GM19395 (cell line): ENCODE measurements at regions not wholly inside any gene's neighbourhood (a gene's known extent, or its start where the extent isn't known, plus 50 kb on each side); places are given as distances from the start of the nearest gene placed in this dataset.

Source experiments
- ATAC-seq: cut with Tn5 transposase; IDR thresholded peaks from one replicate; pipeline ENCODE4 v1.9.1; 2021; ENCODE audit warnings: mild to moderate bottlenecking, moderate library complexity; ENCODE audit not compliant: unreplicated experiment

DNA sequence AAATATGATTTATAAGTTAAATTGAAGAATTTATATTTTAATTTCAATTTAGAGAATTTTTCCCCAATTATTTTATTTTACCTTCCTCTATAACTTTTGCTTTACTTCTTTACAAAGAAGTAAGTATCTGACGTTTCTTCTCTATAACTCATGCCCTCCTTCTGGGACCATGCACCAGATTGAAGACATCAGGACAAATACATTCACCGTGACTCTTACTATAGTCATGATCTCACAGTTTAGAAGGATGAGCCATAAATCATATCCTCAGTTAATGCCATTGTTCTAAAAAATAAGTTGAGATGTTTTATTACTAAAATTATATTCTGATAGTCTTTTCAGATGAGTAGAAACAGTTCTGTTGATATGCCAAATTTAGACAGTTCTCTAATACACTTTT, 279.3 kb downstream of the TMX3 start:
- no peak for ATAC-seq

DNA sequence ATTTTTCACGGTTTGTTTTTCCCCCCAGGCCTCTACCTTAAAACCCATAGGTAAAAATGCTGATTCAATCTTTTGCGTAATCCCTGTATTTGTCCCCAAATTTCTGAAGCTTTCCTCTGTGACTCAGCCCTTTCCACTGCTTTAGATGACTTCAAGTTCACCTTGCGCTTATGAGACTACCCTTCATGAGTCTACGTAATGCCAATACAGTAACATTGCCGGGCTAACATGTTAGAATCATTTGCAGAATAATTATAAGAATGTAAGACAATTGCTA, 283.0 kb downstream of the TMX3 start:
- no peak for ATAC-seq

DNA sequence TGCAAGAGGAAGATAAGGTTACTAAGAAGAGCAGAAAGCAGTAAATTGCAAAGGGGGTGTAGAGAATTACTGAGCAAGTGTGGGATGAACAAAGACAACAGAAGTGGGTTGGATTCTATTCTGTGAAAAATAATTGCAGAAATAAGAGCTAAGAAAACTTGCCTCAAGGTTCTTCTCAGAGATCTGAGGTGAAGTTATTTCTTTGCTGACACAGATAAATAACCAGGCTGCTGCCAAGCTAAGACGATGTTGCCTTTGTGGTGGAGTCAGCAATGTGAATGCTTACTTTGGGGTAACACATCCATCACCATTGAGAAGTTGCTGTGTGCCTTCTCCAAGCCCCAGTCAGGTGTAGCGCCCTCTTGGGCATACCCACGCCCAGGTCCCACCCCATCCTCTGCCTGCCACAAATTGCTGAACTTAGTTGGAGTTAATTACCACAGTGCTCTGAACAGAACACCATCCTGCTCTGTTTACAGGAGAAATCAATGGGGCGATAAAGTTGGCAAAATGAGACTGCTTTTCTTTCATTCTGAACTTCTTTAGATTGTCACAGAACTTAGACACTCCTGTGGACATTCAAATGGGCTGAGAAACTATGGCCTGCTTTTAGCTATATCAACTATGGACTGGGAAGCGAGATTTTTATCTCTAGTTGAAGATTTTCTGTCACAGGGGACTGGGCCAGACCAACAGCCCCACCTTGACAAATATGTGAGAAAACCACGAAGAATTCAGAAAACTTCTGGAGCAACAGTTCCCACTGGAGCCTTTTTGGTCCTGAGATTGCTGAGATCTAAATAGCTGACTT, 283.6 kb downstream of the TMX3 start:
- no peak for ATAC-seq

DNA sequence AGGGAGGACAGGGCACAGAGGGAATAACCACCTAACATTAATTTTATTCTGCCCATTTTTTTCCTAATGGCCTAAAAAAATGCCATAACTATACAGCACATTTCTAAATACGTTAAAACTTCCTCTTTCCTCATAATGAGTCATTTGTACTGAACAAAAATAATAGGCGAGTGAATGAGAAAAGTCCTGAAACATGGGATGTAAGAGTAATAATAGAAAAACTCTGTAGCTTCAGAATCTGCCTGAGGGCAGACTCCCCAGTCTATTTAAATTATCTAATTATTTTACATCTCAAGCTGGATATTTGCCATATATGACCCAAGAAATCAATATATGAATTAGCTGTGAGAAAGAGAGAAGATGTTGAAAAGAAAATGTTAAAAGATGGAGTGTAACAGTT, 285.1 kb downstream of the TMX3 start:
- no peak for ATAC-seq

DNA sequence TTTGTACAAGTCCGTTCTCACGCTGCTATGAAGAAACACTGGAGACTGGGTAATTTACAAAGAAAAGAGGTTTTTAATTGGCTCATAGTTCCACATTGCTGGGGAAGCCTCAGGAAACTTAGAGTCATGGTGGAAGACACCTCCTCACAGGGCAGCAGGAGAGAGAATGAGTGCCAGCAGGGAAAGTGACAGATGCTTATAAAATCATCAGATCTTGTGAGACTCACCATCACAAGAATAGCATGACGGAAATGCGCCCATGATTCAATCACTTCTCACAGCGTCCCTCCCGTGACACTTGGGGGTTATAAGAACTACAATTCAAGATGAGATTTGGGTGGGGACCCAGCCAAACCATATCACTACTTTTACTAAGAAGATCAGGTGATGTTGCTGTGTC, 285.8 kb downstream of the TMX3 start:
- no peak for ATAC-seq

DNA sequence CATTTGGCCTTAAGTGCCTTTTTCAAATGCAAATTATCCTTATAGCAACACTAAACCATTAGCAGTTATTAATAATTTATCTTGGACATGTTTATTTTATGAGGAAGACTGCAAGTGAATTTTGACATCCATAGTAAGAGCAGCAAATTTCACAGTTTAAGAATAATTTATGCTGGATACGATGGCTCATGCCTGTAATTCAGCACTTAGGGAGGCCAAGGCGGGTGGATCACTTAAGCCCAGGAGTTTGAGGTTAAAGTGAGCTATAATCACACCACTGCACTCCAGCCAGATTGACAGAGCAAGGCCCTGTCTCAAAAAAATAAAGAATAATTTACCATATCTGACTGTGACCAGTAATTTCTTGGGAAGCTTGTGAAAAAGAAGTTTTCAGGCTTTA, 286.2 kb downstream of the TMX3 start:
- ATAC-seq, result no peak

DNA sequence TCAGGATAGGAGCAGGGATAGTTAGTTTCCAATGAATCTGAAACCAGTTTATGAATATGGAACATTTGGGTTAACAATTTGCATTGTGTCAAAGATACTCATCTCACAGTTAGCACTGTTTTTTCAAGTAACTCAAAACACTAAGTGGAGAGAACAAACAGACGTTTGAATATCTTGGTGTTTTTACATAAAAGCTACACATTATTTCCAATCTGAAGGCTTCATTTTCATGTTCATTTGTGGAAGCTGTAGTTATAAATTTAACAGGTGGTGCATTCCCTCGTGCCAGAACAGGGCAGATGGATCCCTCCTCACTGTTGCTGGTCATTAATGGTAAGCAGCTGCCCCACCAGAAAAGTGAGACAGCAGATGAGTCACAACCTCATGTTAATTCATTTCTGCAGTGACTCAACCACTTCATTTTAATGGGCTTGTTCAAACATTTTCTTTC, 286.9 kb downstream of the TMX3 start:
- ATAC-seq, result no peak

DNA sequence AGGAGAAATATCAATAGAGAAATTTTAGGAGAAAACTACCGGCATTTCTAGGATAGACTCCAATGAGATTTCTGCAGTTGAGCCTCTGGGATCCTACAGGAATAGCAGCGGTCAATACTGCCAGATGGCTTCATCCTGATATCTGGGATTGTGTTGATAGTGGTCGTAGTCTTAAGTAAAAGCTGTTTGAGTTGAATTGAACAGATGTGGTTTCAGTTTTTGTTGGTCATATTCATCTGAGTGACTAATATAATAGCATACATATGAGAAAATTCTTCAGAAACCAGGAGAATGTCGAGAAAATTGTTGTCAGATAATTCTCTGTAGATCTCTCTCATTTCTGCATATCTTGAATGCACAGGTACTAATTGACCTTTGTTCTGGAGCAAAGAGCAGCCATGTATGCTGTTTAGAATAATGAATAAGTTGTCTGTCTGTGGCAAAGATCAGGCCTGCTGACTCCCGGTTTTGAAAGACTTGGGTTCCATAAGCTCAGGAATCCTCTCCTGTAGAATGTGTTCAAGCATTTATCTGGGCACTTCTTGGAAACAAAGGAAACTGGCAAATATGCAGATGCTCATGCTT, 288.1 kb downstream of the TMX3 start:
- ATAC-seq, result no peak

DNA sequence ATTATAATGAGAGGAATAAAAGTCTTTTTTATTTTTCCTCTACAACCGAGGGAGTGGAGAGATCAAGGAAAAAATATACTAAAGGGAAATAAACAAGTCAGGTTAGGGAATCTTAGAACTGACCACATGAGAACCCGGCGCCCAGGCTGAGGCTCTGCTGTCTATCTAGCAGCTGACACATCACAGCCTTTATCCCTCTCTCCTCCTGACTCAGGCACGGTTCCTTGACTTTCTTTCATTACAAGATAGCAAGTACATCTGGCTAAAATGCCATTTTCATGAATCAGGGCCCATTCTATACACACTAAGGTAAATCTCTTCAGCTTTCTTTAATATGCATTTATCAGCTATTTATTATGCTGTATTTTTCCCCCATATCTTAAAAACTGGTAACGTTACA, 296.0 kb downstream of the TMX3 start:
- no peak for ATAC-seq

DNA sequence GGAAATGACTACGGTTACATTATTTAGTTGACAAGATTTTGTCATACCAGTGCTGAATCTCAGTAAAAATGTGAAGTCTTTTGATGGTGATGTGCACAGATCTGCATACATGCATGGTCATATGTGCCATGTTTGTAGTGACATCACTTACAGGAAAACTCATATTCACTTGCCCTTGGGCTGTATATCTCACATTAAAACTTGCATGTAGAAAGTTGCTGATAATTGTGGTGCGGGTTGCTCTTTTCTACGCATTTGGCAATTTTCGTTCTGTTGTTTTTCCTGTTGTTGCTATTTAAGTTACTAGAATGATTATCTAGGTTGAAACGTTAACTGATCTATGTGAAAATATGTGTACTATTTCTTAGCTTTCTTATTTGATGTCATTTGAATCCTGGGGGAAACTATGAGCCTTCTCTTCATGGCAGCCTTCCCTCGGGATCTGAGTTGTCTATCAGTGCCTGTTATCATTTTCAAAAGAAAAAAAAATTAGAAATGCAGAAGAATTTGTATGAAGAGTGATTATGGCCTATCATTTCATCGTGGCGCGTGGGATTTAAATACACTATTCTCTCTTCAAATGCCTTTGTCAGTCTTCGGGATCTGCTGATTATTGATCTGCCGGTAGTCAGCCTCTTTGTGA, 296.6 kb downstream of the TMX3 start:
- ATAC-seq, result no peak

DNA sequence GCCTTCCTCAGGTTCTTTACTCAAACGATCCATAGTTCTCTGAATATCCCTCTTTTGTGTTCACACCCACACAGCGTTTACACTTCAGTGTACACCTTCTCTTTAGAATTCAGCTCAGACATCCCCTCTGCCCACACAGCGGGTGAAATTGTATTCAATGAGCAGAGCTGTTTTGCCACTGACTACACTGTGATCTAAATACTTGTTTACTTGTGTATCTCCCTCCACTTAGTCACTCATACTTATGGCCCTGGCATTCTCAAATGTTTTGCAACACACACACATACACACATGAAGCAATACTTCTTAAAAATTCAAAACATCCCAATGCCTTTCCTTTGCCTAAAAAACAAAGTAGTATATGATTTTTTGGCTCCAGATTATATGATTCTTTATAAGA, 297.1 kb downstream of the TMX3 start:
- no peak for ATAC-seq

DNA sequence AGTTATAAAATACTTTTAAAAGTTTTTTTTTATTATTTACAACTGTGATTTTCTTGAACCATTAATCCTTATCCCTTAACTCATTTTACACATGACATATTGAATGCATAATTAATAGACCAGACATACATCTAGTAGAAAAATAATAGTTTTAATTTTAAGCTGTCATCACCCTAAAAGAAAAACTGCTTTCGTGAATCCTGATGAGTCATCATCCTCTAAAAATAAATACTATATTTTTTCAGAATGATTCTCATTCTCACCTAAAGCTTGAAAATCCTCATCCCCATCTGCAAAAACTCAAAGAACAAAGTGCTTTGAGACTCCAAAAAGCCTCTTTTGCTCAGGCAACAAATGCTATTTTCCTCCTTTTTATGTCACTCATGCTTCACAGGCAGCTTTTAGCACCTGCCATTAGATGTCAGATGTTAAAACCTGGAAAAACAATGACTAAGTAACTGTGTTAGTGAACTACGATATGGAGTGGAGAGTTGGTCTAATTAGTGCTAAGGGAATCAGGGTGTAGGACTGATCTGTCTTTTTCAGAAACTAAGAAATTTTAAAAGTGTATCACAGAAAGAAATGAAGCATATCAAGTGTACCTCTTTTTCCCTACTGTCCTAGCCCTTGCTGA, 297.6 kb downstream of the TMX3 start:
- no peak for ATAC-seq

DNA sequence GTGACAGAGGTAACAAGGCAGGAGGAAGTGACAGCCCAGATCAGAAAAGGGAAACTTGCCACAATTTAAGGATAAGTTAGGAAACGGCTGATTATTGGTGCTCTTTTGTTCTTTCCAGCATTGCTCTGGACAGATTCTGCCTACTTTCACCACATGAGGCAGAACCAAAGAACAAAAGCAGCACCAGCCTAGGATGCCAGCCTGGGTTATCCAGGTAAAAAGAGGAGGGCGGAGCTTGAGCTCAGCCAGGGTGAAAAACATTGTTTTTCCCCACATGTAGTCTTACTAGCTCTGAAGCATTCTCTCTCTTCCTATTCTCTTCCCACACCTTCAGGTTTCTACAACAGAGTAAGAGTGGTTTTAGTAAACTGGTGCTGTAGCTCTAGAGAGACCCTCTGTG, 300.5 kb downstream of the TMX3 start:
- ATAC-seq, result no peak

DNA sequence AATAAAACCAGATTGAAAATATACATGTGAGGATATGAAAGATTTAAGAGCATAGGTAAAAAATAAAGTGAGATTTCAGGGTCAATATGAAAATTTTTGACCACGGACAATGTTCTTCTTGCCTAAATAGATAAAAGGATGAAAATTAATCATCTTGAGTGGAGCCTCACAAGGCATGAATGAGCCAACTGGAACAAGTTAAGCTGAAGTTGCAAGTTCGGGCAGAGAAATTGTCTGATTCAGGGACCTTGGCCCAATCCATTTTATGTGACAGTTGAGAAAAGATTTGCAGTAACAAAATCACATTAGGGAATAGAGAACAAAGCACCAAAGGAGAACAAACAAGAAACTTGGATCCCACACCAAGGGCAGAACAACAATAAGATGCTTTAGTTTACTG, 305.3 kb downstream of the TMX3 start:
- ATAC-seq, result no peak

DNA sequence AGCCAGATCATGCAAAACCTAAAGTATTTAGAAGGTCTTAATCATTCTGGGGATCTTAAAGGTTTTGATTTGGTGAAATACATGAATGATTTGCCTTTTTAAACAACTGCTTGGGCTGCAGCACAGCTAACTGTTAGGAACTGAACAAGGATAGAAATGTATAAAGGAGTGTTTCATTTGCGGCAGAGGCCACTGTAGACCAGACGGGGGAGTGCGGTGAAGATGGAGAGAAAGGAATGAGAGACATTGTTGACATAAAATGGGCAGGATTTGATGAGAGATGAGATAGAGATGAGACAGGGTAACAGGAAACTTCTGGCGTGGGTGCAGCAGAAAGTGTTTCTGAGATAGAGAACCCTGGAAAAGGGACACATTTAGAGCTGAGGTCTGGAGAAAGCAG, 308.1 kb downstream of the TMX3 start:
- no peak for ATAC-seq

DNA sequence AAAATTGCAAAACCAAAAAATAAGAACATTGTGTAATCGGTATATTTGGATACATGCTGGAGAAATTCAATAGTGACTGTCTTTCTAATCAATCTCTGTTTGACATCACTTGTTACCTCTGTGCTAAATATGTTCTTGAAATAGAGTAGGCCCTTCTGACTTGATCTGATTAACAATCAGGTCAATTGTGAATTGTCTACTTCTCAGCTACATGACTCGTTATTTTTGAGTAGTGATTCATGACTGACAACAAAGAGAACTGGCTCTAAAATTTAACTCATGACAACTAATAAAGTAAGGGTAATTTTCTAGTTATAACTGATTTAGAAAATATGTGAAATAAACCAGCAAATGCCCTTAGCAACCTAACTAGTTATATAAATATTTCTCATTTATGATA, 312.1 kb downstream of the TMX3 start:
- no peak for ATAC-seq

DNA sequence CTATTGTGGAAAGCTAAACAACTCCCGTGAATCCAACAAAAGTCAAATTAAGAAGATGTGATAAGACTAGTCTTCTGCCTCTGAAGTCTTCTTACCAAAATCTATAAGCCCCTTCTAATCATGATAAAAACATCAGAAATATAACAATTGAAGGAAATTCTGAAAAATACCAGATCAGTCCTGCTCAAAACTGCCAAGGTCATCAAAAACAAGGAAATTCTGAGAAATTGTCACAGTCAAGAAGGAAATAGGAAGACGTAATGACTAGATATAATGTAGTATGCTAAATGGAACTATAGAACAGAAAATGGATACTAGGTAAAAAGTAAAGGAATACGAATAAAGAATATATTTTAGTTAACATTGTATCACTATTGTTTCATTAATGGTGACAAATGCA, 314.0 kb downstream of the TMX3 start:
- ATAC-seq, result no peak

DNA sequence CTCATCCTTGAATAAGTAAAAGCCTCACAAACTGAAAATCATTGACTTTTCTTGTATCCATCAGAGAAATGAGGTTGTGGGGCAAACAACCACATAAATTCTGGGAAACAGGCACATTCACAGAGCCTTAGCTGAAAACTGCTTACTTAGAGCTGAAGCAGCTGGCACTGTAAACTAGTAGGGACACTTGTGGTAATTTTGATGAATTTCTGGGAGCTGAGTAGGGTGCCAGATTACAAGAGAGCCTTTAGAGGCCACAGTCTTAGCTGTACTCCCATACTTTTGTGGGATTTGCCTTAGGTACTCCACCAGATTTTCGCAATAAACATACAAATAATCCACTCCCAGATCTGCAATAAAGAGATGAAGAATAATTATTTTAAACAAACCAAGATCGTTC, 315.2 kb downstream of the TMX3 start:
- no peak for ATAC-seq

DNA sequence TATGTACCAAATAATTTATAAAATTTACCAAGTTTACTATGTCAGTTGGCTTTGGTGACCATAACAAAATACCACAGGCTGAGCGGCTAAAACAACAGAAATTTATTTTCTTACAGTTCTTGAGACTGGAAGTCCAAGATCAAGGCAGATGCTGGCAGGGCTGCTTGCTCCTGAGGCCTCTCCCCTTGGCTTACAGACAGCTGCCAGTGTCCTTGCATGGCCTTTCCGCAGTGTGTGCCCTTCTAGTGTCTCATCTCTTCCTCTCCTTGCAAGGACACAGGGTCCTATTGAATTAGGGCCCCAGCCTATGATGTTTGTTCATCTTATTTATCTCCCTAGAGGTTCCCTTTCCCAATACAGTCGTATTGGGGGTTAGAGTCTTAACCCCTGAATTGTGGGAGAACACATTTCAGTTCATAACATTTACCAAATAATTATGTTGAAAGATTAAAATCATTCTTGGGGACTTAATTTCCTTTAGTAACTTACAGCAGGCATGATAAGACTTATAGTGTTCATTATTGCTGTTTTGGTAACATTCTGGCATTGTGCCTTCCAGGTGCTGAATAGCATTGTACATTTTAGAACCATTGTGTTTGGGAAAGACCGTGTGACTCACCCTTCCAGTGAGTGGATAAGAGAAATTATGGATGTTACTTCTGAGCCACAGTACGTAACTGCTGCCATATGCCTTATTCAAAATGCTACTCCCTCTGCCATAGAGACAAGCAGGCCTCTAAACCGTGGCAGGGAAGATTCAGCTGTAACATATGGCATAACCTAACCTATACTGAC, 317.5 kb downstream of the TMX3 start:
- ATAC-seq, result no peak

DNA sequence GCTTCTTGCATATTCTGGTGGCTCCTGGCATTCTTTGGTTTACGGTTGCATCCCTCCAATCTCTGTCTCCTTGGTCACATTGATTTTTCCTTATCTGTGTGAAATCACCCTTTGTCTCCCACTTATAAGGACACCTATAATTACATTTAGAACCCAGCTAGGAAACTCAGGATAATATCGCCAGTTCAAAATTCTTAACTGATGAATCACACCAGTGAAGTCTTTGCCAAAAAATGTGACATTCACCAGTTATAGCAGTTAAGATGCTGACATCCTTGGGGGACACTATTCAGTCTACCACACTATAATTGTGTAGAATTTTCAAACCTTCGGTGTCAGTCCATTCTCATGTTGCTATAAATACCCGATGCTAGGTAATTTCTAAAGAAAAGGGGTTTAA, 320.2 kb downstream of the TMX3 start:
- no peak for ATAC-seq

DNA sequence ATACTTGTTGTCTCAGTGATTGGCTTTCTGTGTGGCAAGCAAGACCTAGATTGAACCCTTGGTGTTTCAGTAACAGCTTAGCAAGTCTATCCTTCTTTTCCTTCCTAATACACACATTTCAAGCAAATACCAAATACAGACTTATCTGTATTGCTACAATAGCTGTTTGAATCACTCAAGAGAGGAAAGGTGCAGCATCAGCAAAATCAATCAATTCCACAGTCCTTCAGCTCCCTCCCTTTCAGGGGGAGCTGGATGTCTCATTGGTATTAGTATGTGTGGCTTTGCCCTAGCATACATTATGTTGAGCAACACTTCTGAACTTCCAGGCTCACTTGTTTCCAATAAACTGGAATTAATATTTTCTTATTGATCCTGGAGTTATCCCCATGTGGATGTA, 323.1 kb downstream of the TMX3 start:
- ATAC-seq, result no peak
